ENCODE measurements at regions not wholly inside any gene's neighbourhood (a gene's known extent, or its start where the extent isn't known, plus 50 kb on each side); places are given as distances from the start of the nearest gene placed in this dataset.

DNA sequence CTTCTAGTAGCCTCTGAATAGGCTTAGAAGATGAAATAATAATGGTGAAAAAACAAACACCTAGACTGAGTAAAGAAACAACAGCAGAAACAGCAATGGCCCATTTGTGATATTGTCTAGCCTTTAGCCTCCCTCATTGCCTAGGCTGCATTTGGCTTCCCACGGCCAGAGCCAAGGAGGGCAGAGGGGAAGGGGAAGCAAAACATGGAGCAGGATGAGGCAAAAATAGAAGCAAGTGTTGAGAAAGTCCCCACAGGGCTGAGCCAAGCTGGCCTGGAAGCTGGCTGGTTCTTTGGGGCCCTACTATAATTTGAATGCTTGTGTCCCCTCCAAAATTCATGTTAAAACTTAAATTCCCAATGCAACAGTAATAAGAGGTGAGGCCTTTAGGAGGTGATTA is 60.2 kb upstream of the KSR1 start:
- H3K27ac ChIP-seq = no peak overlapping the region
- no peak for TF ChIP-seq ZFX (IDR thresholded peaks at IDR 0.05; ENCODE audit: borderline replicate concordance)
- TF ChIP-seq, protein P1, sequence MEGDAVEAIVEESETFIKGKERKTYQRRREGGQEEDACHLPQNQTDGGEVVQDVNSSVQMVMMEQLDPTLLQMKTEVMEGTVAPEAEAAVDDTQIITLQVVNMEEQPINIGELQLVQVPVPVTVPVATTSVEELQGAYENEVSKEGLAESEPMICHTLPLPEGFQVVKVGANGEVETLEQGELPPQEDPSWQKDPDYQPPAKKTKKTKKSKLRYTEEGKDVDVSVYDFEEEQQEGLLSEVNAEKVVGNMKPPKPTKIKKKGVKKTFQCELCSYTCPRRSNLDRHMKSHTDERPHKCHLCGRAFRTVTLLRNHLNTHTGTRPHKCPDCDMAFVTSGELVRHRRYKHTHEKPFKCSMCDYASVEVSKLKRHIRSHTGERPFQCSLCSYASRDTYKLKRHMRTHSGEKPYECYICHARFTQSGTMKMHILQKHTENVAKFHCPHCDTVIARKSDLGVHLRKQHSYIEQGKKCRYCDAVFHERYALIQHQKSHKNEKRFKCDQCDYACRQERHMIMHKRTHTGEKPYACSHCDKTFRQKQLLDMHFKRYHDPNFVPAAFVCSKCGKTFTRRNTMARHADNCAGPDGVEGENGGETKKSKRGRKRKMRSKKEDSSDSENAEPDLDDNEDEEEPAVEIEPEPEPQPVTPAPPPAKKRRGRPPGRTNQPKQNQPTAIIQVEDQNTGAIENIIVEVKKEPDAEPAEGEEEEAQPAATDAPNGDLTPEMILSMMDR (IDR thresholded peaks at IDR 0.05) = no peak

DNA sequence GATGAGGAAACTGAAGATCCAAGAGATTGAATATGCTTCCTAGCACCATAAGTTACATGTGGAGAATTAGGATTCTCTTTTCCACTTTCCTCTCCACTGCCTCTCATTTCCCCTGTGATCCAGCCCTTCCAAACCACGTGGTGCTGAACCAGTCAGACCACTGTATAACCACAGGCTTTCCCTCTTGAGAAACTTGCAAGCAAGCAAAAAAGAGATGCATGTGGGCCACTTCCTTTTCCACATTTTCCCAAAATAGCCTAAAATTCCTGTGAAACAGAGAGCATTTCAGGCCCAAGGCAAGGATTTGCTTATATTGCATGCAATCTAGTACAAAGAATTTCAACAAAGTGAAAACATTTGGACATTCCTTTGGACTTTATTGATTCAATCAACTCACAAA is 59.3 kb upstream of the KSR1 start:
- TF ChIP-seq ZFX (IDR thresholded peaks at IDR 0.05; ENCODE audit: borderline replicate concordance) = no peak
- TF ChIP-seq, protein P1 (IDR thresholded peaks at IDR 0.05) = no peak
- no peak overlapping the region for H3K27ac ChIP-seq

DNA sequence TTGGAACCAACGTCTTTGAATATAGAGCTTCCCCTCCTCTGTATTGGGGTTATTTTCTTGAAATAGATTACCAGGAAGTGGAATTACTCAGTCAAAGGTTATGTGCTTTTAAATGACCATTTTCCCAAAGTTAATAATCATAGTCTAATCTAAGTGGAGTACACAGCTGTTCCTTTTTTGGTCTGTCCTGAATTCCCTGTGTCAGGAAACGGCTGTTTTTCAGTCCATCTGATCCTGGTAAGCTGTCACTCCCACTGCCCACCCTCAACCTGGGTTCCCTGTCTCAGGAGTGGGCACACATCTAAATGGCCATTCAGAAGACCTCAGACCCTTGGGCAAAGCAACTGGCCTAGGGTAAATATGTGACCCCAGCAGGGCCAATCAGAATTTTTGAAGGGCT is 57.6 kb upstream of the KSR1 start:
- TF ChIP-seq ZFX (IDR thresholded peaks at IDR 0.05; ENCODE audit: borderline replicate concordance) = no peak
- TF ChIP-seq, protein P1 (IDR thresholded peaks at IDR 0.05) = no peak

DNA sequence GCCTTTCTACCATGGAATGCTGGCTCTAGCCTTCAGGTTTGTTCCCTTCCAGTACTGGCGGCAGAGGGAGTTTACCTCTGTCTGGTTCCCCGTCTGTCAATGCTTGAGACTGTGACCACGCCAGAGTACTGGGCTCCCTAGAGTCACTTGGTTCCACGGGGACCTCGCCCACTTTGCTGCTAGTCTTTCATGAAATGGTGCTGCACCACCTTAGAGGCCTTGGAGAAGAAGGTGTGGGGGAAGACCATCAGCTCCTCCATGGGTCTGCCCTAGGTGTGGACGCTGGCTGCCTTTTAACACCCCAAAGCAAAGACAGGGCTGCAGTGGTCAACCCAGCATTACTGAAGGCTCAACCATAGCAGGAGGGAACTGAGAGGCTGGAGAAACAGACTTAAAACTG is 55.3 kb upstream of the KSR1 start:
- no peak for TF ChIP-seq ZFX (IDR thresholded peaks at IDR 0.05; ENCODE audit: borderline replicate concordance)
- TF ChIP-seq, protein P1 (IDR thresholded peaks at IDR 0.05) = no peak
- no peak overlapping the region for H3K27ac ChIP-seq

More for the DNA sequence above, 57.6 kb upstream of the KSR1 start:
- no peak overlapping the region for H3K27ac ChIP-seq

DNA sequence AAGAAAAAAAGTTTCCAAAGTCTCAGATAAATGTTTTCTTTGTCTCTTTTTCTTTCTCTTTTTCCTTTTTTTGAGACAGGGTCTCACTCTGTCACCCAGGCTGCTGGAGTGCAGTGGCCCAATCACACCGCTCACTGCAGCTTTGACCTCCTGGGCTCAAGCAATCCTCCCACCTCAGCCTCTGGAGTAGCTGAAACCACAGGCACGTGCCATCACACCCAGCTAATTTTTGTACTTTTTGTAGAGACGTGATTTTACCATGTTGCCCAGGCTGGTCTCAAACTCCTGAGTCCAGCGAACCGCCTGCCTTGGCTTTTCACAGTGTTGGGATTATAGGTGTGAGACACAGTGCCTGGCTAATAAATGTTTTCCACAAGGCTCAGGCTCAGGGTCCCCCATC is 53.3 kb upstream of the KSR1 start:
- no peak for TF ChIP-seq ZFX (IDR thresholded peaks at IDR 0.05; ENCODE audit: borderline replicate concordance)
- TF ChIP-seq, protein P1 (IDR thresholded peaks at IDR 0.05) = no peak
- H3K27ac ChIP-seq = no peak overlapping the region

DNA sequence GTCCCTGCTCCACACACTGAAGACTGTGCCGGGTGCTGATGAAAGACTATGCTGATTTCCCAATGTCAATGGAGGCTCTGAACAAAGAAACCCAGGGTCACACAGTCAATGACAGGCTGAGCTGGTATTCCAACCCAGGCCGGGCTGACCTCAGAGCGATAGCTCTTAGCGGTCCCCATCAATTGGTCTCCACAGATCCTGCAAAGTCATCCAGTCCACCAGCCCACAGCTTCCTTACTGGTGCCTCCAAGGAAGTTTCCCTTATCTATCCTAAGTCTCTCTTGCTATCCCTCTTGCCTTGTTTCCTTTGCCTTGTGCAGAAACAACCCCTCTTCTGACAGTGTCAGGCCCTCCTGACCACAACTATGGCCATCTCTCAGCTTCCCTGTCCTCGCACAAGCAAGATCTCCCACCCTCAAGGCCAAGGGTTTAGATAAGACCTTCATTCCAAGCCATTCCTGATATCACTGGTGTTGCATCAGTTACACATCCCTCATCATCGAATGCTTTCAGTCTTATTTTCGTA is 52.7 kb upstream of the KSR1 start:
- TF ChIP-seq, protein P1 (IDR thresholded peaks at IDR 0.05) = no peak
- TF ChIP-seq ZFX (IDR thresholded peaks at IDR 0.05; ENCODE audit: borderline replicate concordance) = no peak
- H3K27ac ChIP-seq = no peak overlapping the region

DNA sequence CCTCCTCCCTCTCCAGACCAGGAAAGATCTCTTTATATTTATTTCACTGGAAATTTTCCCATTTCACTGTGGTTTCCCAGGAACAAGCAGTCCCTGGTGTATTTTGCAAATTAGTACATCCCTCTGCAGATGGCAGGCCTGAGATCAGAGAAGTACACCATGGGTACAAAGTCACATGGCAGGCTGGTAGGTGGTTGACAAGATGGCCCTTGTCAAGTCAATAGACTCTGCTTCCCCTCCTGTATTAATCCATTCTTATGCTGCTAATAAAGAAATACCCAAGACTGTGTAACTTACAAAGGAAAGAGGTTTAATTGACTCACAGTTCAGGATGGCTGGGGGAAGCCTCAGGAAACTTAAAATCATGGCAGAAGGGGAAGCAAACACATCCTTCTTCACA is 51.6 kb upstream of the KSR1 start:
- TF ChIP-seq ZFX (IDR thresholded peaks at IDR 0.05; ENCODE audit: borderline replicate concordance) = no peak
- TF ChIP-seq, protein P1 (IDR thresholded peaks at IDR 0.05) = no peak
- H3K27ac ChIP-seq = no peak overlapping the region
